ENCODE measurements at regions not wholly inside any gene's neighbourhood (a gene's known extent, or its start where the extent isn't known, plus 50 kb on each side); places are given as distances from the start of the nearest gene placed in this dataset.

DNA sequence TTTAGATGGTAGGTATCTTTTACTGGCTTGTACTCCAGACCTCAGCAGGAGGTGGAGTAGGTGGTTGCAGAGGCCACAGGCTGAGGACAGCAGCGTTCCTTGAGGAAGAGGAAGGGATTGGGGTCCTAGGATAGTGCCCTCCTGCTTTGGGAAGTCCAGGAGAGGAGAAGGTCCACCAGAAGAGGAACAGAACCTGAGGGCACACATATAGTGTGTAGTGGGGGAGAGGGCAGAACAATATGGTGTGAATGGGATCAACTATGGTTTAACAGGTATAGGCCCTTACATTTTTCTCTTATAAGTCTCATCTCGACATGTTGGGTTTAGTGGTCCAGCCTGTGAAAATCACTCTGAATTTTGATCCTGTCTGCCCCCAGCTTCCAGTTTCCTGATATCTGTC, 229.1 kb upstream of the ZBED5 start:
- no peak for DNase-seq (ENCODE audit: low read depth)
- H3K27ac Mint-ChIP-seq (ENCODE audit: unreplicated experiment) = no peak overlapping the region
- H3K9ac ChIP-seq (ENCODE audit: low read length) = no peak overlapping the region

DNA sequence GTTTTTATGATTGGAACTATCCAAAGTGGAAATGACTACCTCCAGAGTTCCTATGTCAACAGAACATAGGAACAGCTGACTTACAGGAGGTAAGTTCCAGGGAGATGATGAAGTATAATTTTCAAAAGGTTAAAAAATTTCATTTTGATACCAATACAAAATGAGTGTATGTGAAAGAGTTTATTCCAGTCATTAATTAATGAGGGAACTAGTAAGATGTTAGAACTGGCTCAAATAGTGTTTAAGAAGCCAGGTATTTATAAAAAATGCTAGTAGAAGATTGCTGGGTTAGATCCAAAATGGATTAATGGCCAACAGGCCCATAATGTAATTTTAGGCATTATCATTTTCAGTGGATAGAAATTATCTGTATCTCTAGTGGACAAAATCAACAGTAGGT, 227.7 kb upstream of the ZBED5 start:
- no peak for FAIRE-seq
- H3K27me3 Mint-ChIP-seq (ENCODE audit: low read depth, unreplicated experiment) = peaks cover 5% of the 10 kb centered on the region

More for the DNA sequence above, 229.1 kb upstream of the ZBED5 start:
- Histone ChIP-seq H3K4me1 (ENCODE audit: insufficient read depth, low read length) (no peaks in the 10 kb centered on the region), H4K20me1 (ENCODE audit: insufficient read depth, low read length) (no peaks in the 10 kb centered on the region), H3K27me3 (ENCODE audit: insufficient read depth, low read length) (no peaks in the 10 kb centered on the region), H3K9me3 (ENCODE audit: insufficient read depth, low read depth, low read length) (peaks cover 3% of the 10 kb centered on the region), H3K27ac (ENCODE audit: low read depth, low read length) (no peak overlapping the region), H3K4me2 (ENCODE audit: low read length) (no peak overlapping the region), H3K36me3 (ENCODE audit: insufficient read depth, low read length) (no peaks in the 10 kb centered on the region), H2AFZ (ENCODE audit: low read depth, low read length) (no peak overlapping the region), H3K79me2 (ENCODE audit: insufficient read depth, low read length) (no peaks in the 10 kb centered on the region), H3K4me3 (ENCODE audit: insufficient read depth, low read depth, low read length) (no peak overlapping the region)
- H3K4me3 Mint-ChIP-seq (ENCODE audit: unreplicated experiment) = no peak overlapping the region
- peaks cover 5% of the 10 kb centered on the region for H3K27me3 Mint-ChIP-seq (ENCODE audit: low read depth, unreplicated experiment)
- peaks cover 2% of the 10 kb centered on the region for H3K36me3 Mint-ChIP-seq (ENCODE audit: low read depth, unreplicated experiment)
- peaks cover 17% of the 10 kb centered on the region for H3K4me1 Mint-ChIP-seq (ENCODE audit: low read depth, unreplicated experiment)
- no peak for TF ChIP-seq EZH2 (IDR thresholded peaks at IDR 0.05; ENCODE audit: insufficient read depth, low read length)
- TF ChIP-seq CTCF (IDR thresholded peaks at IDR 0.05; ENCODE audit: insufficient read depth, low read depth, low read length) = no peak
- FAIRE-seq = no peak
- peaks cover 7% of the 10 kb centered on the region for H3K9me3 Mint-ChIP-seq (ENCODE audit: unreplicated experiment)

More for the DNA sequence above, 227.7 kb upstream of the ZBED5 start:
- no peaks in the 10 kb centered on the region for H3K36me3 Mint-ChIP-seq (ENCODE audit: low read depth, unreplicated experiment)
- H3K9ac ChIP-seq (ENCODE audit: low read length) = no peak overlapping the region
- peaks cover 11% of the 10 kb centered on the region for H3K27me3 ChIP-seq (ENCODE audit: insufficient read depth, low read length)
- peaks cover 22% of the 10 kb centered on the region for H3K4me1 Mint-ChIP-seq (ENCODE audit: low read depth, unreplicated experiment)
- no peaks in the 10 kb centered on the region for H3K4me1 ChIP-seq (ENCODE audit: insufficient read depth, low read length)
- H3K27ac ChIP-seq (ENCODE audit: low read depth, low read length) = no peak overlapping the region
- no peak overlapping the region for H2AFZ ChIP-seq (ENCODE audit: low read depth, low read length)
- peaks cover 3% of the 10 kb centered on the region for H3K9me3 Mint-ChIP-seq (ENCODE audit: unreplicated experiment)
- no peaks in the 10 kb centered on the region for H4K20me1 ChIP-seq (ENCODE audit: insufficient read depth, low read length)
- TF ChIP-seq EZH2 (IDR thresholded peaks at IDR 0.05; ENCODE audit: insufficient read depth, low read length) (no peak), CTCF (IDR thresholded peaks at IDR 0.05; ENCODE audit: insufficient read depth, low read depth, low read length) (no peak)
- no peaks in the 10 kb centered on the region for H3K79me2 ChIP-seq (ENCODE audit: insufficient read depth, low read length)
- no peaks in the 10 kb centered on the region for H3K9me3 ChIP-seq (ENCODE audit: insufficient read depth, low read depth, low read length)
- H3K27ac Mint-ChIP-seq (ENCODE audit: unreplicated experiment) = no peak overlapping the region
- no peak overlapping the region for H3K4me2 ChIP-seq (ENCODE audit: low read length)
- no peak overlapping the region for H3K4me3 ChIP-seq (ENCODE audit: insufficient read depth, low read depth, low read length)
- DNase-seq (ENCODE audit: low read depth) = no peak
- H3K4me3 Mint-ChIP-seq (ENCODE audit: unreplicated experiment) = no peak overlapping the region
- H3K36me3 ChIP-seq (ENCODE audit: insufficient read depth, low read length) = no peaks in the 10 kb centered on the region
